ENCODE measurements at regions not wholly inside any gene's neighbourhood (a gene's known extent, or its start where the extent isn't known, plus 50 kb on each side); places are given as distances from the start of the nearest gene placed in this dataset.

- Histone ChIP-seq H3K27ac (ENCODE audit: low read depth in 1 of 2, low read length in 2 of 2) (no peak overlapping the region), H3K4me3 (ENCODE audit: low read length in 2 of 2) (no peak overlapping the region), H3K36me3 (ENCODE audit: control insufficient read depth in 1 of 2, insufficient read depth in 2 of 2, low read length in 1 of 2) (no peaks in the 10 kb centered on the region), H3K4me1 (ENCODE audit: control insufficient read depth in 1 of 2, insufficient read depth in 2 of 2, low read length in 2 of 2) (no peaks in the 10 kb centered on the region), H3K27me3 (ENCODE audit: control insufficient read depth in 1 of 2, insufficient read depth in 2 of 2, low read length in 1 of 2) (peaks cover 0 to 2% of the 10 kb centered on the region in 2 donors), H3K9me3 (ENCODE audit: control insufficient read depth, low read length) (no peaks in the 10 kb centered on the region)
- DNase-seq (peak in 1 of 2 donors; percentile 65), ATAC-seq (ENCODE audit: low FRiP score) (peak; percentile 33)
- WGBS, 2 donors: 45 to 62% methylated on average over 18 of the region's 18 CpGs
- intact Hi-C loops (cut with DNase I): no loop called here
Observed at GRCh38 chr6:170067181-170067641, 223.7 kb downstream of the DLL1 start.

- Histone ChIP-seq H3K27me3 (ENCODE audit: control insufficient read depth in 1 of 2, insufficient read depth in 2 of 2, low read length in 1 of 2) (peaks cover 0 to 2% of the 10 kb centered on the region in 2 donors), H3K4me1 (ENCODE audit: control insufficient read depth in 1 of 2, insufficient read depth in 2 of 2, low read length in 2 of 2) (no peaks in the 10 kb centered on the region), H3K27ac (ENCODE audit: low read depth in 1 of 2, low read length in 2 of 2) (no peak overlapping the region), H3K9me3 (ENCODE audit: control insufficient read depth, low read length) (no peaks in the 10 kb centered on the region), H3K4me3 (ENCODE audit: low read length in 2 of 2) (no peak overlapping the region), H3K36me3 (ENCODE audit: control insufficient read depth in 1 of 2, insufficient read depth in 2 of 2, low read length in 1 of 2) (no peaks in the 10 kb centered on the region)
- DNase-seq: peak; percentile 36 to 39
- intact Hi-C loops (cut with DNase I): no loop called here
- WGBS, 2 donors: 79 to 84% methylated on average over 8 of the region's 8 CpGs
- no peak for ATAC-seq (ENCODE audit: low FRiP score)
Observed at GRCh38 chr6:170066679-170067078, 224.2 kb downstream of the DLL1 start.

- no peaks in the 10 kb centered on the region for H3K36me3 ChIP-seq (ENCODE audit: control insufficient read depth in 1 of 2, insufficient read depth in 2 of 2, low read length in 1 of 2)
- no peak for ATAC-seq (ENCODE audit: low FRiP score)
- 69 to 78% methylated on average over 16 of the region's 16 CpGs for WGBS, 2 donors
- intact Hi-C loops (cut with DNase I): no loop called here
- no peak overlapping the region for H3K4me3 ChIP-seq (ENCODE audit: low read length in 2 of 2)
- DNase-seq: peak in 1 of 2 donors; percentile 37
- H3K4me1 ChIP-seq (ENCODE audit: control insufficient read depth in 1 of 2, insufficient read depth in 2 of 2, low read length in 2 of 2): no peaks in the 10 kb centered on the region
- H3K9me3 ChIP-seq (ENCODE audit: control insufficient read depth, low read length): no peaks in the 10 kb centered on the region
- no peak overlapping the region for H3K27ac ChIP-seq (ENCODE audit: low read depth in 1 of 2, low read length in 2 of 2)
- H3K27me3 ChIP-seq (ENCODE audit: control insufficient read depth in 1 of 2, insufficient read depth in 2 of 2, low read length in 1 of 2): peaks cover 0 to 2% of the 10 kb centered on the region in 2 donors
Observed at GRCh38 chr6:170063851-170064602, 226.9 kb downstream of the DLL1 start.

GRCh38 chr6:170063431-170063830 lies 227.4 kb downstream of the DLL1 start:
- peak; percentile 35 to 67 for DNase-seq
- no peaks in the 10 kb centered on the region for H3K9me3 ChIP-seq (ENCODE audit: control insufficient read depth, low read length)
- no peak overlapping the region for H3K4me3 ChIP-seq (ENCODE audit: low read length in 2 of 2)
- WGBS, 2 donors: 75 to 77% methylated on average over 16 of the region's 16 CpGs
- intact Hi-C loops (cut with DNase I): no loop called here
- H3K36me3 ChIP-seq (ENCODE audit: control insufficient read depth in 1 of 2, insufficient read depth in 2 of 2, low read length in 1 of 2): no peaks in the 10 kb centered on the region
- no peaks in the 10 kb centered on the region for H3K4me1 ChIP-seq (ENCODE audit: control insufficient read depth in 1 of 2, insufficient read depth in 2 of 2, low read length in 2 of 2)
- ATAC-seq (ENCODE audit: low FRiP score): no peak
- no peak overlapping the region for H3K27ac ChIP-seq (ENCODE audit: low read depth in 1 of 2, low read length in 2 of 2)
- no peaks in the 10 kb centered on the region for H3K27me3 ChIP-seq (ENCODE audit: control insufficient read depth in 1 of 2, insufficient read depth in 2 of 2, low read length in 1 of 2)

- ATAC-seq (ENCODE audit: low FRiP score) (no peak), DNase-seq (peak in 1 of 2 donors; percentile 61)
- 90 to 96% methylated on average over 12 of the region's 12 CpGs for WGBS, 2 donors
Observed at GRCh38 chr6:170062915-170063241, 228.0 kb downstream of the DLL1 start.

GRCh38 chr6:170062209-170062914 lies 228.5 kb downstream of the DLL1 start:
- no peaks in the 10 kb centered on the region for H3K27me3 ChIP-seq (ENCODE audit: control insufficient read depth in 1 of 2, insufficient read depth in 2 of 2, low read length in 1 of 2)
- ATAC-seq (ENCODE audit: low FRiP score) (peak; percentile 56), DNase-seq (peak; percentile 34 to 59)
- 90 to 92% methylated on average over 15 of the region's 15 CpGs for WGBS, 2 donors
- no peaks in the 10 kb centered on the region for H3K4me1 ChIP-seq (ENCODE audit: control insufficient read depth in 1 of 2, insufficient read depth in 2 of 2, low read length in 2 of 2)
- no peaks in the 10 kb centered on the region for H3K36me3 ChIP-seq (ENCODE audit: control insufficient read depth in 1 of 2, insufficient read depth in 2 of 2, low read length in 1 of 2)
- no peaks in the 10 kb centered on the region for H3K9me3 ChIP-seq (ENCODE audit: control insufficient read depth, low read length)
- intact Hi-C loops (cut with DNase I): no loop called here
- no peak overlapping the region for H3K4me3 ChIP-seq (ENCODE audit: low read length in 2 of 2)
- no peak overlapping the region for H3K27ac ChIP-seq (ENCODE audit: low read depth in 1 of 2, low read length in 2 of 2)

More at GRCh38 chr6:170062915-170063241, 228.0 kb downstream of the DLL1 start:
- H3K4me3 ChIP-seq (ENCODE audit: low read length in 2 of 2): no peak overlapping the region
- H3K9me3 ChIP-seq (ENCODE audit: control insufficient read depth, low read length): no peaks in the 10 kb centered on the region
- intact Hi-C loops (cut with DNase I): no loop called here
- H3K27ac ChIP-seq (ENCODE audit: low read depth in 1 of 2, low read length in 2 of 2): no peak overlapping the region
- H3K4me1 ChIP-seq (ENCODE audit: control insufficient read depth in 1 of 2, insufficient read depth in 2 of 2, low read length in 2 of 2): no peaks in the 10 kb centered on the region
- H3K36me3 ChIP-seq (ENCODE audit: control insufficient read depth in 1 of 2, insufficient read depth in 2 of 2, low read length in 1 of 2): no peaks in the 10 kb centered on the region
- H3K27me3 ChIP-seq (ENCODE audit: control insufficient read depth in 1 of 2, insufficient read depth in 2 of 2, low read length in 1 of 2): no peaks in the 10 kb centered on the region

GRCh38 chr6:170058878-170059485 lies 231.9 kb downstream of the DLL1 start:
- ATAC-seq (ENCODE audit: low FRiP score) (no peak), DNase-seq (peak in 1 of 2 donors; percentile 68)
- no peaks in the 10 kb centered on the region for H3K27me3 ChIP-seq (ENCODE audit: control insufficient read depth in 1 of 2, insufficient read depth in 2 of 2, low read length in 1 of 2)
- no peaks in the 10 kb centered on the region for H3K36me3 ChIP-seq (ENCODE audit: control insufficient read depth in 1 of 2, insufficient read depth in 2 of 2, low read length in 1 of 2)
- WGBS, 2 donors: 96 to 97% methylated on average over 22 of the region's 22 CpGs
- no peak overlapping the region for H3K27ac ChIP-seq (ENCODE audit: low read depth in 1 of 2, low read length in 2 of 2)
- intact Hi-C loops (cut with DNase I): no loop called here
- no peaks in the 10 kb centered on the region for H3K4me1 ChIP-seq (ENCODE audit: control insufficient read depth in 1 of 2, insufficient read depth in 2 of 2, low read length in 2 of 2)
- no peak overlapping the region for H3K4me3 ChIP-seq (ENCODE audit: low read length in 2 of 2)
- no peaks in the 10 kb centered on the region for H3K9me3 ChIP-seq (ENCODE audit: control insufficient read depth, low read length)

- intact Hi-C loops (cut with DNase I): no loop called here
- Histone ChIP-seq H3K36me3 (ENCODE audit: control insufficient read depth in 1 of 2, insufficient read depth in 2 of 2, low read length in 1 of 2) (no peaks in the 10 kb centered on the region), H3K9me3 (ENCODE audit: control insufficient read depth, low read length) (no peaks in the 10 kb centered on the region), H3K4me3 (ENCODE audit: low read length in 2 of 2) (no peak overlapping the region), H3K27me3 (ENCODE audit: control insufficient read depth in 1 of 2, insufficient read depth in 2 of 2, low read length in 1 of 2) (no peaks in the 10 kb centered on the region), H3K4me1 (ENCODE audit: control insufficient read depth in 1 of 2, insufficient read depth in 2 of 2, low read length in 2 of 2) (no peaks in the 10 kb centered on the region), H3K27ac (ENCODE audit: low read depth in 1 of 2, low read length in 2 of 2) (no peak overlapping the region)
- 91% methylated on average over 40 of the region's 40 CpGs for WGBS, 2 donors
- DNase-seq (peak; percentile 47 to 73), ATAC-seq (ENCODE audit: low FRiP score) (no peak)
Observed at GRCh38 chr6:170057961-170058877, 232.7 kb downstream of the DLL1 start.
